Natural killer cell (primary cell): ENCODE measurements at regions not wholly inside any gene's neighbourhood (a gene's known extent, or its start where the extent isn't known, plus 50 kb on each side); places are given as distances from the start of the nearest gene placed in this dataset.

ENCODE experiments used
- ATAC-seq, 3 donors: fragments of 150-1000 bp in 2 of 3; fragments of 200-7000 bp in 1 of 3; cut with Tn5 transposase; 1 replicate in 1 of 3; 2 replicates in 2 of 3; pipeline ENCODE4 v1.10.0; 2021; ENCODE audit warnings: mild to moderate bottlenecking in 2 of 3, moderate library complexity in 2 of 3
- DNase-seq, 2 donors: peaks; one replicate each; pipeline versions ENCODE4 v3.0.0 to v3.0.0-alpha.2; 2013 to 2021; ENCODE audit warnings: mixed read lengths in 1 of 2
- H3K27ac ChIP-seq: one replicate; pipeline ENCODE4 v1.5.1; 2013; ENCODE audit warnings: mild to moderate bottlenecking, low read length
- H3K27me3 ChIP-seq: one replicate; pipeline ENCODE4 v1.6.1; 2013; ENCODE audit warnings: low read length; ENCODE audit not compliant: control insufficient read depth, insufficient read depth
- H3K36me3 ChIP-seq: one replicate; pipeline ENCODE4 v1.6.1; 2013; ENCODE audit warnings: low read length; ENCODE audit not compliant: control insufficient read depth, insufficient read depth
- H3K4me1 ChIP-seq: one replicate; pipeline ENCODE4 v1.6.1; 2013; ENCODE audit warnings: low read length; ENCODE audit not compliant: control insufficient read depth, insufficient read depth
- H3K4me3 ChIP-seq: one replicate; pipeline ENCODE4 v1.5.1; 2013; ENCODE audit warnings: low read length
- H3K9me3 ChIP-seq: one replicate; pipeline ENCODE4 v1.6.1; 2013; ENCODE audit warnings: low read length; ENCODE audit not compliant: control insufficient read depth, insufficient read depth
- H3K27ac Mint-ChIP-seq, 2 donors: one replicate each; pipeline ENCODE4 v1.8.0; 2022; ENCODE audit warnings: mild to moderate bottlenecking in 2 of 2, mixed read lengths in 2 of 2, moderate library complexity in 1 of 2
- H3K27me3 Mint-ChIP-seq, 2 donors: one replicate each; pipeline ENCODE4 v1.8.0; 2022; ENCODE audit warnings: low read depth in 2 of 2, mixed read lengths in 2 of 2
- H3K36me3 Mint-ChIP-seq: one replicate; pipeline ENCODE4 v1.8.0; 2022; ENCODE audit warnings: mixed read lengths
- H3K4me1 Mint-ChIP-seq, 2 donors: one replicate each; pipeline ENCODE4 v1.8.0; 2022; ENCODE audit warnings: mixed read lengths in 2 of 2
- H3K4me3 Mint-ChIP-seq: one replicate; pipeline ENCODE4 v1.8.0; 2022; ENCODE audit warnings: mild to moderate bottlenecking, moderate library complexity, mixed read lengths
- H3K9me3 Mint-ChIP-seq, 2 donors: one replicate each; pipeline ENCODE4 v1.8.0; 2022; ENCODE audit warnings: mixed read lengths in 2 of 2
- CTCF ChIP-seq: fragments of 200-600 bp; IDR thresholded peaks from one replicate; pipeline ENCODE4 v1.8.0; 2022; ENCODE audit warnings: antibody characterized with exemption
- WGBS: methylation state at CpG from one replicate; pipeline ENCODE4 v1.1.7; 2013; ENCODE audit warnings: missing lambda C conversion rate; ENCODE audit not compliant: insufficient coverage; 5-methylcytosine and 5-hydroxymethylcytosine counted together
- intact Hi-C: fragments of 100-400 bp; cut with micrococcal nuclease; formaldehyde crosslinking; loops from one replicate; pipeline ENCODE4 v1.14.2; 2022

GRCh38 chr10:128393546-128393945 lies 267.3 kb upstream of the MKI67 start:
- no peaks in the 10 kb centered on the region for H3K9me3 Mint-ChIP-seq
- intact Hi-C loops = no loop called here
- no peak for TF ChIP-seq CTCF
- peaks cover 4 to 34% of the 10 kb centered on the region in 2 donors for H3K27me3 Mint-ChIP-seq
- no peak for ATAC-seq
- H3K9me3 ChIP-seq = no peaks in the 10 kb centered on the region
- H3K4me3 ChIP-seq = no peak overlapping the region
- H3K36me3 Mint-ChIP-seq = no peaks in the 10 kb centered on the region
- no peak for DNase-seq
- no peaks in the 10 kb centered on the region for H3K27me3 ChIP-seq
- no peak overlapping the region for H3K27ac ChIP-seq
- H3K4me1 ChIP-seq = no peaks in the 10 kb centered on the region
- no peaks in the 10 kb centered on the region for H3K36me3 ChIP-seq
- H3K27ac Mint-ChIP-seq = no peak overlapping the region
- 68% methylated on average over 3 of the region's 4 CpGs for whole genome bisulfite sequencing
- H3K4me1 Mint-ChIP-seq = no peaks in the 10 kb centered on the region
- no peak overlapping the region for H3K4me3 Mint-ChIP-seq

GRCh38 chr10:128398118-128398517 lies 271.9 kb upstream of the MKI67 start:
- Mint-ChIP-seq H3K4me1 (no peaks in the 10 kb centered on the region), H3K9me3 (no peaks in the 10 kb centered on the region), H3K36me3 (no peaks in the 10 kb centered on the region), H3K4me3 (no peak overlapping the region), H3K27ac (no peak overlapping the region), H3K27me3 (peaks cover 7 to 15% of the 10 kb centered on the region in 2 donors)
- intact Hi-C loops = no loop called here
- H3K27ac ChIP-seq = no peak overlapping the region
- no peak for ATAC-seq
- no peaks in the 10 kb centered on the region for H3K36me3 ChIP-seq
- H3K4me1 ChIP-seq = no peaks in the 10 kb centered on the region
- H3K9me3 ChIP-seq = no peaks in the 10 kb centered on the region
- no peak for TF ChIP-seq CTCF
- H3K4me3 ChIP-seq = no peak overlapping the region
- no peaks in the 10 kb centered on the region for H3K27me3 ChIP-seq
- 86% methylated on average over 8 of the region's 8 CpGs for WGBS
- no peak for DNase-seq

GRCh38 chr10:128398999-128399398 lies 272.8 kb upstream of the MKI67 start:
- Mint-ChIP-seq H3K9me3 (no peaks in the 10 kb centered on the region), H3K27me3 (peaks cover 7 to 15% of the 10 kb centered on the region in 2 donors), H3K4me1 (no peaks in the 10 kb centered on the region), H3K27ac (no peak overlapping the region), H3K36me3 (no peaks in the 10 kb centered on the region), H3K4me3 (no peak overlapping the region)
- Histone ChIP-seq H3K4me1 (no peaks in the 10 kb centered on the region), H3K4me3 (no peak overlapping the region), H3K36me3 (no peaks in the 10 kb centered on the region), H3K27ac (no peak overlapping the region), H3K27me3 (no peaks in the 10 kb centered on the region), H3K9me3 (no peaks in the 10 kb centered on the region)
- no peak for DNase-seq
- ATAC-seq = no peak
- intact Hi-C loops = no loop called here
- 82% methylated on average over 1 of the region's 1 CpG for WGBS
- TF ChIP-seq CTCF = no peak

GRCh38 chr10:128400564-128400963 lies 274.3 kb upstream of the MKI67 start:
- no peak for TF ChIP-seq CTCF
- no peaks in the 10 kb centered on the region for H3K36me3 Mint-ChIP-seq
- no peak for DNase-seq
- intact Hi-C loops = no loop called here
- H3K27me3 ChIP-seq = no peaks in the 10 kb centered on the region
- no peaks in the 10 kb centered on the region for H3K4me1 Mint-ChIP-seq
- H3K4me3 ChIP-seq = no peak overlapping the region
- no peaks in the 10 kb centered on the region for H3K4me1 ChIP-seq
- H3K9me3 Mint-ChIP-seq = no peaks in the 10 kb centered on the region
- no peak overlapping the region for H3K4me3 Mint-ChIP-seq
- no peak for ATAC-seq
- H3K9me3 ChIP-seq = no peaks in the 10 kb centered on the region
- no peaks in the 10 kb centered on the region for H3K36me3 ChIP-seq
- no peak overlapping the region for H3K27ac ChIP-seq
- peaks cover 8 to 12% of the 10 kb centered on the region in 2 donors for H3K27me3 Mint-ChIP-seq
- 79% methylated on average over 6 of the region's 8 CpGs for WGBS
- no peak overlapping the region for H3K27ac Mint-ChIP-seq
